ENCODE measurements at regions not wholly inside any gene's neighbourhood (a gene's known extent, or its start where the extent isn't known, plus 50 kb on each side); places are given as distances from the start of the nearest gene placed in this dataset.

- no peak overlapping the region for H3K27ac ChIP-seq
- no peak for DNase-seq (ENCODE audit: low spot score)
Measured at GRCh38 chr6:113734982-113735381, 122.2 kb upstream of the MARCKS start.

GRCh38 chr6:113735491-113735890 lies 121.7 kb upstream of the MARCKS start:
- H3K27ac ChIP-seq, result no peak overlapping the region
- H3K4me3 ChIP-seq, result no peak overlapping the region
- DNase-seq (ENCODE audit: low spot score), result no peak
- no peak for TF ChIP-seq CTCF (IDR thresholded peaks at IDR 0.05)

More at GRCh38 chr6:113734982-113735381, 122.2 kb upstream of the MARCKS start:
- no peak for TF ChIP-seq CTCF (IDR thresholded peaks at IDR 0.05)
- H3K4me3 ChIP-seq, result no peak overlapping the region

GRCh38 chr6:113736978-113737377 lies 120.2 kb upstream of the MARCKS start:
- Histone ChIP-seq H3K4me3 (no peak overlapping the region), H3K27ac (no peak overlapping the region)
- no peak for TF ChIP-seq CTCF (IDR thresholded peaks at IDR 0.05)
- DNase-seq (ENCODE audit: low spot score), result no peak

- TF ChIP-seq CTCF (IDR thresholded peaks at IDR 0.05), result no peak
- no peak overlapping the region for H3K27ac ChIP-seq
- no peak for DNase-seq (ENCODE audit: low spot score)
Measured at GRCh38 chr6:113739041-113739655, 118.0 kb upstream of the MARCKS start.

GRCh38 chr6:113741651-113742050 lies 115.5 kb upstream of the MARCKS start:
- Histone ChIP-seq H3K27ac (no peak overlapping the region), H3K4me3 (no peak overlapping the region)
- DNase-seq (ENCODE audit: low spot score), result no peak
- TF ChIP-seq CTCF (IDR thresholded peaks at IDR 0.05), result no peak

More at GRCh38 chr6:113739041-113739655, 118.0 kb upstream of the MARCKS start:
- no peak overlapping the region for H3K4me3 ChIP-seq

- Histone ChIP-seq H3K27ac (no peak overlapping the region), H3K4me3 (no peak overlapping the region)
- DNase-seq (ENCODE audit: low spot score), result no peak
- TF ChIP-seq CTCF (IDR thresholded peaks at IDR 0.05), result no peak
Measured at GRCh38 chr6:113742342-113742741, 114.8 kb upstream of the MARCKS start.

- Histone ChIP-seq H3K27ac (no peak overlapping the region), H3K4me3 (no peak overlapping the region)
- no peak for DNase-seq (ENCODE audit: low spot score)
- TF ChIP-seq CTCF (IDR thresholded peaks at IDR 0.05), result no peak
Measured at GRCh38 chr6:113744861-113745260, 112.3 kb upstream of the MARCKS start.
